GM19238 (cell line): ENCODE measurements at regions not wholly inside any gene's neighbourhood (a gene's known extent, or its start where the extent isn't known, plus 50 kb on each side); places are given as distances from the start of the nearest gene placed in this dataset.

ENCODE experiments used
- DNase-seq: peaks from one replicate; pipeline ENCODE4 v3.0.0; 2011; ENCODE audit warnings: low spot score; ENCODE audit not compliant: insufficient read length

DNA sequence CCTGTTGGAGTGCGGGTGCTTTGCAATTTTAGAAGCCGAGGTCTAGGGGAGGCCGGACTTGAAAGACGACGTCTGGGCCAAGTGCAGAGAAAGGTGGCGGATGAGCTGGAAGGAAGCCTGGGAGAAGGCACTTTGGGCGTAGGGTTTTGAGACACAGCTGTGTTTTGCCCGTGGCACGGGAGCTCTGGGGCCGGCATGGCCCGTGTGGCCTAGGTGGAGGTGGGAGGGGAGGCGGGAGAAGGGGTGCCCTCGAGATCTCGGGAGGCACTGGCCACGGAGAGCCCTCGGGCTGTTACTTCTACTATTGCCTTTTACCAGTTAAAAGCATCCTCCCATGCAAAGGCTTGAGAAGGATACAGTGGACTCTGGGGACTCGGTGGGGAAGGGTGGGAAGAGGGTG, 161.9 kb downstream of the FOXL1 start:
- DNase-seq, result no peak

- no peak for DNase-seq
Measured at GRCh38 chr16:86740906-86741799, 162.8 kb downstream of the FOXL1 start.

DNA sequence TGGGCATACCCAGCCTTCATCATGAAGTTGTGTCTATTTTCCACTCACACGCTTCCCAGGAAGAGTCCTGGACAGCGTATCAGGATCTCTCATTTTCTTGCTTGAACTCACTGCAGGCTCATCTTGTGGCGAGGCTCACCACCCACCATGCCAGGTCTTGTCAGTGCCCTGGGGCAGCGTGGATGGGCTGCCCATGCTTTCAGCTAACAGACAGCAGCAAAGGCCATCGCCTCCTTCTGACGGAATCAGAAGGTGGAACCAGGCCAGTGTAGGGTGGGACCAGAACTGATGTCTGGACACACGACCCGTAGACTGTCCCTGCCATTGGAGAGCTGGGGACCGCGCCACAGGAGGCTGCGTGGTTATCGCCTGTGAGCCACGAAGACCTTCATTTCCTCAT, 169.4 kb downstream of the FOXL1 start:
- DNase-seq, result no peak

DNA sequence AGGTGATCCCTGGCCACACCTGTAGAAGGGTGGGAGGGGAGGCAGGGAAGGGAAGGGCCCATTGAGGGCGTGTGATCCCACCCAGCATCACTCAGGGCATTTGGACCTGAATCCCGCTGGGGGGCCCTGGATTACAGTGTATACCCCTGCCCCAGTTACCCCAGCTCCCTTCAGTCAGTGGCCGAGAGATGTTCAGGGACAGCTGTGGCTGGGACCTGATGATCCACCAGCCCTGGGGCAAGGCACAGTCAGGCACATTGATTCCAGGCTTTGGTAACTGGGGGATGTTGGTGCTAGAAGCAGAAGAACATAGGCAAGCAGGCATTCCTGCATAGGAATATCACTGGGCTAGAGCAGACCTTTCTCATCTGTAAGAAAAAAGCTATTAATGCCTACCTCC, 170.3 kb downstream of the FOXL1 start:
- DNase-seq, result no peak

GRCh38 chr16:86751076-86752030, 173.0 kb downstream of the FOXL1 start:
- no peak for DNase-seq

GRCh38 chr16:86752582-86753175, 174.3 kb downstream of the FOXL1 start:
- DNase-seq, result no peak

GRCh38 chr16:86753399-86753798, 175.1 kb downstream of the FOXL1 start:
- no peak for DNase-seq

DNA sequence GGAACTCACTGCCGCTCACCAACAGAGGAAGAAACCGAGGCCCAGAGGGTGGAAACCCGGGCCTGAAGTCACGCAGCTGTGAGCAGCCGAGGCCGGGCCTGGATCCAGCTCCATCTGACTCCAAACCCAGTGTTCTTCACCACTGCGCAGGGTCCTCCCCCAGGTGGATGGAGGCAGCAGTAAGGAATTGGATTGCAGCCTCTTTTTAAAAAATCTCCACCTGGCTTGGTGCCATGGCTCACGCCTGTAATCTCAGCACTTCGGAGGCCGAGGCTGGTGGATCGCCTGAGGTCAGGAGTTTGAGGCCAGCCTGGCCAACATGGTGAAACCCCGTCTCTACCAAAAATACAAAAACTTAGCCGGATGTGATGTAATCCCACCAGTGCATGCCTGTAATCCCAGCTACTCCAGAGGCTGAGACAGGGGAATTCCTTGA, 177.2 kb downstream of the FOXL1 start:
- DNase-seq, result no peak

- no peak for DNase-seq
Measured at GRCh38 chr16:86756882-86757703, 178.7 kb downstream of the FOXL1 start.

DNA sequence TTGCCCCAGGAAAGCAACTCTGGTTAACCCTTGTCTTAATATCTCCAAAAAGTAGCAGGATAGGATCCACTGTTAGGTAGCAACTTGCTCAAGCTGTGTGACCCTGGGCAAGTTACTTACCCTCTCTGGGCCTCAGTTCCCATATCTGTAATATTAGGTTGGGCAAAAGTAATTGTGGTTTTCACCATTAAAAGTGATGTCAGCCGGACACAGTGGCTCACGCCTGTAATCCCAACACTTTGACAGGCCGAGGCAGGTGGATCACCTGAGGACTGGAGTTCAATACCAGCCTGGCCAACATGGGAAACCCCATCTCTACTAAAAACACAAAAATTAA, 179.3 kb downstream of the FOXL1 start:
- no peak for DNase-seq

- DNase-seq, result no peak
Measured at GRCh38 chr16:86758932-86759331, 180.6 kb downstream of the FOXL1 start.

- DNase-seq, result no peak
Measured at GRCh38 chr16:86761111-86762031, 183.0 kb downstream of the FOXL1 start.

DNA sequence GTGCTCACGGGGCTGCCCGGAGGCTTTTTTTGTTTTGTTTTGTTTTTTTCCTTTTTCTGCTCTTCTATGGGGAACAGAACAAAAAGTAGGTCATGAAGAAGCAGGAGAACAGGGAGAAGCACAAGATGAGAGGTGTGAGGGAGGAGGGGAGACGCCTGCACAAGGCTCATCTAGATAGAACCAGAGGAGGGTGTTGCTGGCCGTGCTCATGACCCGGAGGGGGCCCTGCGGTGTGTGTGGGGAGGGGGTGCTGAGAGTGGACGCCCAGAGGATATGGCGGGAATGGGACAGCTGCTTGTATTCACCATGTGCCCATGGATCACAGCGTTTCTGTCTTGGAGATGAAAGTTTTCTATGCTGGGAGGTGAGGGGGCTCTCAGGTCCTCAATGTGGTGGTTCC, 183.7 kb downstream of the FOXL1 start:
- no peak for DNase-seq

GRCh38 chr16:86763819-86764218, 185.5 kb downstream of the FOXL1 start:
- DNase-seq, result no peak

DNA sequence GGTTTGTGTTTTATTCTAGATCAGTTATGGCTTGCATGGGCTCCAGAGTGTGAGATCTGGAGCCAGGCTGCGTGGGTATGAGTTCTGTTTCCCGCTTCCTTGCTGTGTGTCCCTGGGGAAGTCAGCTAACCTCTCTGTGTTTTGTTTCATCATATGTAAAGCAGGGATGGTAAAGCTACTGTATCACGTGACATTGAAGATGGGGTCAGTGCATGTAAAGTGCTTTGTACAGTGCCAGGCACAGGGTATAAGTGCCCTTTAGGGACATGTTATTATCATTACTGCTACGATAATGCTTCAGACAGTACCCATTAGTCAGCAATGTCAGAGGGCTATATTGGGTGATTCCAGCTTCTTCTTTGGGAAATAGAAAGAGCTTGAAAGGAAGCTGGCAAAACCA, 186.2 kb downstream of the FOXL1 start:
- DNase-seq, result no peak

GRCh38 chr16:86765389-86766026, 187.2 kb downstream of the FOXL1 start:
- no peak for DNase-seq

- no peak for DNase-seq
Measured at GRCh38 chr16:86766700-86767099, 188.4 kb downstream of the FOXL1 start.

GRCh38 chr16:86768228-86768791, 190.0 kb downstream of the FOXL1 start:
- no peak for DNase-seq

DNA sequence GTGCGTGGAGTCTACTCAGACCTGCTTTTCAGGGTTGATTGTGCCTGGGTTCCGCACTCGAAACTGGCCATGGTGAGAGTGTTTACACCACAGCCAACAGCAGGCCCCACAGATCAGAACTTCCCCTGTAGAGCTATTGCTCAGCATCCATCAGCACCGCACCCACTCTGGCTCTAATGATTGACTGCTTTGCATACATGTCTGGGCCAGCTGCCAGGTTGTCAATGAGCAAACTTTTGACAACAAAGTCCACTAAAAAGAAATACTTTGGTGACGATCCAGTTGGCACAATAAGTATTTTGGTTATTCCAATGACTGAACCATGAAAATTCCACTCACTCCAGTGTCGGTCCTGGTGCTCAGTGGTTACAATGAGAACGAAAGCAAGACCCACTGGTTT, 190.7 kb downstream of the FOXL1 start:
- no peak for DNase-seq
